ENCODE measurements at regions not wholly inside any gene's neighbourhood (a gene's known extent, or its start where the extent isn't known, plus 50 kb on each side); places are given as distances from the start of the nearest gene placed in this dataset.

DNA sequence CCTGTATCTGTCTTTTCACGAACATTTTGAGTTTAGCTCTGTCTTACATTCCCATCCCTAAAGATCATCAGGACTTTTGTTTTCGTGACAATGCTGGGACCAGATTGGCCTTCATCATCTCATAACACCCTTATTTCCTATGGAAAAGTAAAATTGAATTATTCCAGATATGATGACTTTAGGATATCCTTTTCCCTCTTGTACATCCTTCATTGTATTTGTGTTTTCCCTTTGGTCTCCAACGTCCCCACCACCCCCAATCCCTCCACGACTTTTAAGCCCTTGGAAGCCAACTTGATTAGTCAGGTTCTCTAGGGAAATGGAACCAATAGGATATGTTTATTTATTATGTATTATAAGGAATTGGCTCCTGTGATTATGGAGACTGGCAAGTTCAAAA, 167.6 kb downstream of the ARL4A start:
- TF ChIP-seq, protein P1, sequence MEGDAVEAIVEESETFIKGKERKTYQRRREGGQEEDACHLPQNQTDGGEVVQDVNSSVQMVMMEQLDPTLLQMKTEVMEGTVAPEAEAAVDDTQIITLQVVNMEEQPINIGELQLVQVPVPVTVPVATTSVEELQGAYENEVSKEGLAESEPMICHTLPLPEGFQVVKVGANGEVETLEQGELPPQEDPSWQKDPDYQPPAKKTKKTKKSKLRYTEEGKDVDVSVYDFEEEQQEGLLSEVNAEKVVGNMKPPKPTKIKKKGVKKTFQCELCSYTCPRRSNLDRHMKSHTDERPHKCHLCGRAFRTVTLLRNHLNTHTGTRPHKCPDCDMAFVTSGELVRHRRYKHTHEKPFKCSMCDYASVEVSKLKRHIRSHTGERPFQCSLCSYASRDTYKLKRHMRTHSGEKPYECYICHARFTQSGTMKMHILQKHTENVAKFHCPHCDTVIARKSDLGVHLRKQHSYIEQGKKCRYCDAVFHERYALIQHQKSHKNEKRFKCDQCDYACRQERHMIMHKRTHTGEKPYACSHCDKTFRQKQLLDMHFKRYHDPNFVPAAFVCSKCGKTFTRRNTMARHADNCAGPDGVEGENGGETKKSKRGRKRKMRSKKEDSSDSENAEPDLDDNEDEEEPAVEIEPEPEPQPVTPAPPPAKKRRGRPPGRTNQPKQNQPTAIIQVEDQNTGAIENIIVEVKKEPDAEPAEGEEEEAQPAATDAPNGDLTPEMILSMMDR (IDR thresholded peaks at IDR 0.05; ENCODE audit: low read depth, low read length): no peak
- TF ChIP-seq EZH2phosphoT487 (IDR thresholded peaks at IDR 0.05; ENCODE audit: low read depth): no peak

All from OCI-LY3 (cell line).